ENCODE measurements at regions not wholly inside any gene's neighbourhood (a gene's known extent, or its start where the extent isn't known, plus 50 kb on each side); places are given as distances from the start of the nearest gene placed in this dataset.

- no peak for DNase-seq (ENCODE audit: low read depth)
- H3K36me3 ChIP-seq (ENCODE audit: control insufficient read depth, insufficient read depth, low read length), result no peaks in the 10 kb centered on the region
- H3K27me3 ChIP-seq (ENCODE audit: control insufficient read depth, insufficient read depth, low read length), result no peaks in the 10 kb centered on the region
- CTCF ChIA-PET, result no interaction called here
- TF ChIP-seq CTCF (IDR thresholded peaks at IDR 0.05; ENCODE audit: insufficient read depth, low read depth, low read length), result no peak
- POLR2A ChIA-PET, result no interaction called here
- H3K4me3 ChIP-seq (ENCODE audit: low read depth, low read length), result no peak overlapping the region
Measured at GRCh38 chr14:56874375-56874774, 64.1 kb upstream of the OTX2 start.

GRCh38 chr14:56870336-56870735 lies 60.1 kb upstream of the OTX2 start:
- Histone ChIP-seq H3K27me3 (ENCODE audit: control insufficient read depth, insufficient read depth, low read length) (no peaks in the 10 kb centered on the region), H3K4me3 (ENCODE audit: low read depth, low read length) (no peak overlapping the region), H3K36me3 (ENCODE audit: control insufficient read depth, insufficient read depth, low read length) (no peaks in the 10 kb centered on the region)
- no peak for DNase-seq (ENCODE audit: low read depth)
- CTCF ChIA-PET, result no interaction called here
- POLR2A ChIA-PET, result no interaction called here
- TF ChIP-seq CTCF (IDR thresholded peaks at IDR 0.05; ENCODE audit: insufficient read depth, low read depth, low read length), result no peak

- TF ChIP-seq CTCF (IDR thresholded peaks at IDR 0.05; ENCODE audit: insufficient read depth, low read depth, low read length), result no peak
- DNase-seq (ENCODE audit: low read depth), result no peak
- ChIA-PET CTCF (interaction anchor here (0.6 kb wide), 1 partner anchor 416 kb away, joined by 3 read pairs; no protein-coding TSS in a partner anchor), POLR2A (no interaction called here)
- Histone ChIP-seq H3K27me3 (ENCODE audit: control insufficient read depth, insufficient read depth, low read length) (no peaks in the 10 kb centered on the region), H3K36me3 (ENCODE audit: control insufficient read depth, insufficient read depth, low read length) (no peaks in the 10 kb centered on the region), H3K4me3 (ENCODE audit: low read depth, low read length) (no peak overlapping the region)
Measured at GRCh38 chr14:56868660-56869059, 58.4 kb upstream of the OTX2 start.

DNA sequence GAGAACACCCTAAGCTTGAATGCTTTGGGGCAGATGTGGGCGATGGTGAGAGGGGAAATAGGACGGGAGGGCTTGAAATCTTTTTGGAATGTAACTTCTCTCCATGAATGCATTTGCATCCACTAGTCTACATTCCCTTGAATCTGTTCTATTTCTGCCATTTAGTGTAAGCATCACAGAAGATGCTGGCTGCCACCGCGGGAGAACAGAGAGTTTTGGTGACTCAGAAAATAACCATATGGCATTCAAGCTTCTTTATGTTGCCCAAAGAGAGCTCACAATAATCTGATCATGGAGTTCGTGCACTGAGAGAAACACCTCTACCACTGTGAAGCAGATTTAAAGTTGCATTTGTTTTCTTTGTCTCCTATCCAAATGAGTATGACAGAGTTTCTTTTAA lies 52.6 kb upstream of the OTX2 start:
- CTCF ChIA-PET, result interaction anchor here (0.7 kb wide), 1 partner anchor 95 kb away, joined by 3 read pairs; no protein-coding TSS in a partner anchor
- no peak for TF ChIP-seq CTCF (IDR thresholded peaks at IDR 0.05; ENCODE audit: insufficient read depth, low read depth, low read length)

DNA sequence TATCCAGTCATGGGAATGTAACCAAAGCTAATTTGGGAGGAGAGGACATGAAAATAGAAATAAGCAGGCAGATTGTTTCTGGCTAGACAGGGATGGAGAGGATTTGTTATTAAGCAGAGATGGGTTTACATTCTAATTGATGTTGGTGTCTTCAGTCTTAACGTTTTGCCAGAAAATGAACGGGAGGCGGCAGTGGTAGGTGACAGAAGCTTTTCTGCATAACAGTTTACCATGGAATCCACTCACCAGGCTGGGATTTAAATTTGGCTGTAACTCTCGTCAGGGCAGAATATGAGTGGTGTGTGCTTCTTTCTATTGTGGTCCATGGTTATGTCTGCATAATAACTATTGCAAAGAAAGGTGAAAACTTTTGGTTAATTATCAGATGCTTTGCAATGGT lies 50.2 kb upstream of the OTX2 start:
- Histone ChIP-seq H3K27me3 (ENCODE audit: control insufficient read depth, insufficient read depth, low read length) (no peaks in the 10 kb centered on the region), H3K36me3 (ENCODE audit: control insufficient read depth, insufficient read depth, low read length) (no peaks in the 10 kb centered on the region), H3K4me3 (ENCODE audit: low read depth, low read length) (no peak overlapping the region)
- CTCF ChIA-PET, result no interaction called here
- TF ChIP-seq CTCF (IDR thresholded peaks at IDR 0.05; ENCODE audit: insufficient read depth, low read depth, low read length), result no peak
- no peak for DNase-seq (ENCODE audit: low read depth)
- POLR2A ChIA-PET, result no interaction called here

More for the DNA sequence above, 52.6 kb upstream of the OTX2 start:
- Histone ChIP-seq H3K36me3 (ENCODE audit: control insufficient read depth, insufficient read depth, low read length) (no peaks in the 10 kb centered on the region), H3K4me3 (ENCODE audit: low read depth, low read length) (no peak overlapping the region), H3K27me3 (ENCODE audit: control insufficient read depth, insufficient read depth, low read length) (no peaks in the 10 kb centered on the region)
- POLR2A ChIA-PET, result no interaction called here
- DNase-seq (ENCODE audit: low read depth), result no peak

All from BJ (cell line).